Muscle layer of colon (tissue), 2 donors: ENCODE measurements at regions not wholly inside any gene's neighbourhood (a gene's known extent, or its start where the extent isn't known, plus 50 kb on each side); places are given as distances from the start of the nearest gene placed in this dataset.
"Not testable (repeated sequence)": the region's sequence is repeated elsewhere in the genome, so short reads cannot be mapped to it uniquely, and the experiment has no call there.

Source experiments
- H3K27ac ChIP-seq: one replicate; pipeline ENCODE4 v1.7.0; 2013; ENCODE audit warnings: low read depth, mild to moderate bottlenecking, low read length, moderate library complexity
- H3K27me3 ChIP-seq, 2 donors: one replicate each; pipeline ENCODE4 v1.7.0; 2013; ENCODE audit warnings: low read length in 2 of 2, mild to moderate bottlenecking in 2 of 2; ENCODE audit not compliant: insufficient read depth in 2 of 2, control insufficient read depth in 1 of 2
- H3K36me3 ChIP-seq: one replicate; pipeline ENCODE4 v1.7.0; 2013; ENCODE audit warnings: mild to moderate bottlenecking, low read length; ENCODE audit not compliant: insufficient read depth
- H3K4me1 ChIP-seq: one replicate; pipeline ENCODE4 v1.7.0; 2013; ENCODE audit warnings: mild to moderate bottlenecking, low read length; ENCODE audit not compliant: insufficient read depth
- H3K4me3 ChIP-seq, 2 donors: one replicate each; pipeline ENCODE4 v1.7.0; 2013; ENCODE audit warnings: low read length in 2 of 2, low read depth in 1 of 2, mild to moderate bottlenecking in 1 of 2, moderate library complexity in 1 of 2
- H3K9ac ChIP-seq: one replicate; pipeline ENCODE4 v1.7.0; 2013; ENCODE audit warnings: low read length
- H3K9me3 ChIP-seq: one replicate; pipeline ENCODE4 v1.7.0; 2013; ENCODE audit warnings: mild to moderate bottlenecking, low read length
- donor health status: abdominal sarcoma.
- donor health status: Adenocarcinoma of cecum.

GRCh38 chr5:82982846-82983245 is 94.3 kb downstream of the TMEM167A start:
- Histone ChIP-seq H3K36me3 (no peaks in the 10 kb centered on the region), H3K9ac (no peak overlapping the region), H3K27ac (no peak overlapping the region), H3K27me3 (no peaks in the 10 kb centered on the region), H3K4me1 (no peaks in the 10 kb centered on the region), H3K9me3 (no peaks in the 10 kb centered on the region), H3K4me3 (no peak overlapping the region)

GRCh38 chr5:82976887-82977286 is 100.3 kb downstream of the TMEM167A start:
- H3K4me3 ChIP-seq, H3K4me1 ChIP-seq, H3K36me3 ChIP-seq, H3K9me3 ChIP-seq, H3K9ac ChIP-seq, H3K27me3 ChIP-seq, H3K27ac ChIP-seq: not testable (repeated sequence)

GRCh38 chr5:82975812-82976211 is 101.4 kb downstream of the TMEM167A start:
- Histone ChIP-seq H3K4me3 (no peak overlapping the region), H3K9ac (no peak overlapping the region), H3K4me1 (no peaks in the 10 kb centered on the region), H3K36me3 (no peaks in the 10 kb centered on the region), H3K27me3 (no peaks in the 10 kb centered on the region), H3K27ac (no peak overlapping the region), H3K9me3 (peaks cover 5% of the 10 kb centered on the region)

GRCh38 chr5:82975396-82975795 is 101.8 kb downstream of the TMEM167A start:
- H3K36me3 ChIP-seq, result no peaks in the 10 kb centered on the region
- no peak overlapping the region for H3K27ac ChIP-seq
- no peak overlapping the region for H3K9ac ChIP-seq
- no peaks in the 10 kb centered on the region for H3K4me1 ChIP-seq
- H3K4me3 ChIP-seq, result no peak overlapping the region
- H3K9me3 ChIP-seq, result peaks cover 5% of the 10 kb centered on the region
- no peaks in the 10 kb centered on the region for H3K27me3 ChIP-seq

GRCh38 chr5:82974346-82974745 is 102.8 kb downstream of the TMEM167A start:
- not testable (repeated sequence) for H3K27me3 ChIP-seq, H3K27ac ChIP-seq, H3K4me1 ChIP-seq, H3K4me3 ChIP-seq, H3K9ac ChIP-seq, H3K9me3 ChIP-seq, H3K36me3 ChIP-seq

- Histone ChIP-seq H3K9me3 (peaks cover 5% of the 10 kb centered on the region), H3K27me3 (no peaks in the 10 kb centered on the region), H3K4me1 (no peaks in the 10 kb centered on the region), H3K27ac (no peak overlapping the region), H3K4me3 (no peak overlapping the region), H3K9ac (no peak overlapping the region), H3K36me3 (no peaks in the 10 kb centered on the region)
Measured at GRCh38 chr5:82971901-82972300, 105.3 kb downstream of the TMEM167A start.

- not testable (repeated sequence) for H3K36me3 ChIP-seq, H3K4me3 ChIP-seq, H3K27me3 ChIP-seq, H3K9me3 ChIP-seq, H3K9ac ChIP-seq, H3K27ac ChIP-seq, H3K4me1 ChIP-seq
Measured at GRCh38 chr5:82971034-82971806, 106.0 kb downstream of the TMEM167A start.

- not testable (repeated sequence) for H3K4me1 ChIP-seq, H3K36me3 ChIP-seq, H3K27ac ChIP-seq, H3K27me3 ChIP-seq, H3K9ac ChIP-seq, H3K9me3 ChIP-seq, H3K4me3 ChIP-seq
Measured at GRCh38 chr5:82969221-82969976, 107.8 kb downstream of the TMEM167A start.

- Histone ChIP-seq H3K4me1 (no peaks in the 10 kb centered on the region), H3K4me3 (no peak overlapping the region), H3K36me3 (no peaks in the 10 kb centered on the region), H3K9ac (no peak overlapping the region), H3K27me3 (no peaks in the 10 kb centered on the region), H3K9me3 (no peaks in the 10 kb centered on the region), H3K27ac (no peak overlapping the region)
Measured at GRCh38 chr5:82967072-82967471, 110.1 kb downstream of the TMEM167A start.

GRCh38 chr5:82959466-82959865 is 117.7 kb downstream of the TMEM167A start:
- Histone ChIP-seq H3K4me1 (no peaks in the 10 kb centered on the region), H3K27me3 (no peaks in the 10 kb centered on the region), H3K4me3 (no peak overlapping the region), H3K9ac (no peak overlapping the region), H3K36me3 (no peaks in the 10 kb centered on the region), H3K9me3 (no peaks in the 10 kb centered on the region), H3K27ac (no peak overlapping the region)

GRCh38 chr5:82956600-82956999 is 120.6 kb downstream of the TMEM167A start:
- Histone ChIP-seq H3K4me3 (no peak overlapping the region), H3K27ac (no peak overlapping the region), H3K9ac (no peak overlapping the region), H3K9me3 (no peaks in the 10 kb centered on the region), H3K36me3 (no peaks in the 10 kb centered on the region), H3K27me3 (no peaks in the 10 kb centered on the region), H3K4me1 (no peaks in the 10 kb centered on the region)

GRCh38 chr5:82952326-82952725 is 124.9 kb downstream of the TMEM167A start:
- Histone ChIP-seq H3K27ac (no peak overlapping the region), H3K27me3 (no peaks in the 10 kb centered on the region), H3K36me3 (no peaks in the 10 kb centered on the region), H3K4me3 (no peak overlapping the region), H3K9me3 (no peaks in the 10 kb centered on the region), H3K9ac (no peak overlapping the region), H3K4me1 (no peaks in the 10 kb centered on the region)
